GM06990 (cell line): ENCODE measurements at regions not wholly inside any gene's neighbourhood (a gene's known extent, or its start where the extent isn't known, plus 50 kb on each side); places are given as distances from the start of the nearest gene placed in this dataset.
"Not testable (repeated sequence)": the region's sequence is repeated elsewhere in the genome, so short reads cannot be mapped to it uniquely, and the experiment has no call there.

ENCODE experiments used
- DNase-seq: peaks from one replicate; pipeline ENCODE4 v3.0.0-alpha.2; 2011; ENCODE audit not compliant: insufficient read length; ENCODE audit errors: extremely low read depth
- H3K27me3 ChIP-seq: replicated peaks from 2 replicates; pipeline ENCODE4 v1.6.0; 2011; ENCODE audit warnings: low read length; ENCODE audit not compliant: control insufficient read depth, insufficient read depth
- H3K36me3 ChIP-seq: 2 replicates; pipeline ENCODE4 v1.5.1; 2011; ENCODE audit warnings: low read length; ENCODE audit not compliant: control insufficient read depth, insufficient read depth
- H3K4me3 ChIP-seq: replicated peaks from 2 replicates; pipeline ENCODE4 v1.5.1; 2011; ENCODE audit warnings: low read depth, mild to moderate bottlenecking, control low read depth, low read length
- CTCF ChIP-seq: IDR thresholded peaks from 2 replicates; pipeline ENCODE4 v1.5.1; 2011; ENCODE audit warnings: low read length, control low read depth, mild to moderate bottlenecking, inconsistent platforms; ENCODE audit not compliant: insufficient read depth, poor library complexity, severe bottlenecking

DNA sequence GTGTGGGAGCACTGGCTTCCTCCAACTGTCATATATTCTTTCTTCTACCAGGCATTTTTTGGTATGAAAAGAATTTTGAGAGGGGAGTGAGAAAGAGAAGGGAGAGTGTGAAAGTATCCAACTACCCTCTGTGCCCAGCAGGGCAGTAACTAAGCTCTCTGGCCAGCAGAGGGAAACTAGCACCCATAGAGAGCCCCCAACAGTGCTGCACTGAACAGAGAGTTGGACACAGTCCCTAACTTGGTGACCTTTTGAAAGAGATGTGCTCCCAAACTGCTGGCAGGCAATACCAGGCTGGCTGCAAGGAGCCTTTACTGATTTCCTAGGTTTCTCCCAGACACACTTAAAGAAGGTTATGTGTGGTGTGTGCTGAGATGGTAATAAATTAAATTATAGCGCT is 118.8 kb upstream of the PBX1 start:
- no peak overlapping the region for H3K4me3 ChIP-seq
- no peaks in the 10 kb centered on the region for H3K36me3 ChIP-seq
- TF ChIP-seq CTCF, result no peak
- no peak for DNase-seq
- H3K27me3 ChIP-seq, result no peaks in the 10 kb centered on the region

- no peak for TF ChIP-seq CTCF
- Histone ChIP-seq H3K36me3 (no peaks in the 10 kb centered on the region), H3K4me3 (no peak overlapping the region), H3K27me3 (no peaks in the 10 kb centered on the region)
- no peak for DNase-seq
These were observed 115.8 kb upstream of the PBX1 start for GRCh38 chr1:164443166-164443565.

- DNase-seq, result no peak
- no peaks in the 10 kb centered on the region for H3K36me3 ChIP-seq
- no peak for TF ChIP-seq CTCF
- no peak overlapping the region for H3K4me3 ChIP-seq
- no peaks in the 10 kb centered on the region for H3K27me3 ChIP-seq
These were observed 115.1 kb upstream of the PBX1 start for GRCh38 chr1:164443836-164444235.

DNA sequence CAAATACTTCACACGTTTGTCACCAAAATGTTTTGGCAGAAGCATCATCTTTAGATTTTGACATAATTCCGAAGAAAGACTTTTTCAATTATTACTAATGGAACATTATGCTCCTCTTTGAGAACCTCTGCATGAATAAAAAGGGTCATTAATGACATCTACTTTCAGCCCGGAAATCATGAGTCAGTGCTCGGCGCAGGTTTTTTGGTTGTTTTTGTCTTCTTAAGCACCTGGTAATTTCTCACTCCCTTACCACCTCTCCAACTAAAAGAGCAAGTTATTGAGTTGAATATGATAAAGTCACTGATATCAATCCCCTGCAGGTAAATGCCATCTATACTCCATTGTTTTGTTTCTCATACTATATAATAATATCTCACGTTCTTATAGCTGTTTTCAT is 113.0 kb upstream of the PBX1 start:
- Histone ChIP-seq H3K27me3 (no peaks in the 10 kb centered on the region), H3K4me3 (no peak overlapping the region), H3K36me3 (no peaks in the 10 kb centered on the region)
- no peak for TF ChIP-seq CTCF
- DNase-seq, result no peak

- DNase-seq, result no peak
- H3K36me3 ChIP-seq, result no peaks in the 10 kb centered on the region
- no peaks in the 10 kb centered on the region for H3K27me3 ChIP-seq
- no peak overlapping the region for H3K4me3 ChIP-seq
- no peak for TF ChIP-seq CTCF
These were observed 106.4 kb upstream of the PBX1 start for GRCh38 chr1:164452549-164452948.

DNA sequence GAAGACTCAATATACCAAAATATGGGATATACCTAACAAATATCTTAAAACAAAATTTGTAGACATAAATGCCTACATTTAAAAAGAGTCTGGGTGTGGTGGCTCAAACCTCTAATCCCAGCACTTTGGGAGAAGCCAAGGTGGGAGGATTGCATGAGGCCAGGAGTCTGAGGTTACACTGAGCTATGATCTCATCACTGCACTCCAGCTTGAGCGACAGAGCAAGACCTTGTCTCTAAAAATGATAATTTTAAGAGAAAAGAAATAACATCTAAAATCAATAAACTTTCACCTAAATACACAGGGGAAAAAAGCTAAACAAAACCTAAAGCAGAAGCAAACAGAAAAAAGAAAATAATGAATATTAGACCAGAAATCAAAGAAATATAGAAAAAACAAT is 102.7 kb upstream of the PBX1 start:
- no peak overlapping the region for H3K4me3 ChIP-seq
- H3K27me3 ChIP-seq, result no peaks in the 10 kb centered on the region
- no peak for TF ChIP-seq CTCF
- no peak for DNase-seq
- H3K36me3 ChIP-seq, result no peaks in the 10 kb centered on the region

GRCh38 chr1:164459176-164459575 is 99.8 kb upstream of the PBX1 start:
- not testable (repeated sequence) for DNase-seq, H3K4me3 ChIP-seq, H3K27me3 ChIP-seq

More at GRCh38 chr1:164459176-164459575, 99.8 kb upstream of the PBX1 start:
- not testable (repeated sequence) for H3K36me3 ChIP-seq
